T-cell (primary cell): ENCODE measurements at regions not wholly inside any gene's neighbourhood (a gene's known extent, or its start where the extent isn't known, plus 50 kb on each side); places are given as distances from the start of the nearest gene placed in this dataset.
"Not testable (repeated sequence)": the region's sequence is repeated elsewhere in the genome, so short reads cannot be mapped to it uniquely, and the experiment has no call there.

ENCODE experiments used
- ATAC-seq, 4 experiments: fragments of 200-7000 bp in 3 of 4; fragments of 150-1000 bp in 1 of 4; cut with Tn5 transposase; replicated peaks in 1 of 4; 1 replicate in 3 of 4; 2 replicates in 1 of 4; pipeline ENCODE4 v1.10.0; 2021; ENCODE audit warnings: moderate library complexity in 3 of 4, mild to moderate bottlenecking in 2 of 4, moderate number of reproducible peaks in 1 of 4
- CTCF ChIA-PET, 2 donors: fragments of 300-600 bp; sonication (Branson Sonifier 250); formaldehyde crosslinking; loops; one replicate each; lab custom pipeline; 2022; ENCODE audit warnings: antibody characterized with exemption in 2 of 2; lab: Charles Lee
- POLR2A ChIA-PET, 2 donors: fragments of 300-600 bp; sonication (Branson Sonifier 250); formaldehyde crosslinking; loops; one replicate each; lab custom pipeline; 2022; ENCODE audit warnings: antibody characterized with exemption in 2 of 2; lab: Charles Lee
- DNase-seq, 35 experiments: peaks; one replicate each; pipeline versions ENCODE4 v3.0.0 to v3.0.0-alpha.2; 2013 to 2023
- H3K27ac ChIP-seq: one replicate; pipeline ENCODE4 v1.5.1; 2013; ENCODE audit warnings: low read length
- H3K27me3 ChIP-seq, 2 experiments: replicated peaks in 1 of 2; 1 replicate in 1 of 2; 2 replicates in 1 of 2; pipeline versions ENCODE4 v1.6.1 to v1.7.0; 2013; ENCODE audit warnings: low read length in 1 of 2, mixed read lengths in 1 of 2; ENCODE audit not compliant: control insufficient read depth in 2 of 2, insufficient read depth in 2 of 2; ENCODE audit errors: extremely low read depth in 1 of 2
- H3K36me3 ChIP-seq, 2 donors: 1 replicate in 1 of 2; 2 replicates in 1 of 2; pipeline versions ENCODE4 v1.6.1 to v1.7.0; 2013; ENCODE audit warnings: low read length in 1 of 2; ENCODE audit not compliant: control insufficient read depth in 2 of 2, insufficient read depth in 1 of 2; ENCODE audit errors: extremely low read depth in 1 of 2
- H3K4me1 ChIP-seq, 2 experiments: 1 replicate in 1 of 2; 2 replicates in 1 of 2; pipeline versions ENCODE4 v1.6.1 to v1.7.0; 2013; ENCODE audit warnings: low read length in 2 of 2, mixed read lengths in 1 of 2; ENCODE audit not compliant: insufficient read depth in 2 of 2, control insufficient read depth in 1 of 2; ENCODE audit errors: extremely low read depth in 1 of 2
- H3K4me3 ChIP-seq, 2 donors: 1 replicate in 1 of 2; 2 replicates in 1 of 2; pipeline versions ENCODE4 v1.5.1 to v1.7.0; 2013; ENCODE audit warnings: mild to moderate bottlenecking in 2 of 2, low read length in 1 of 2, moderate library complexity in 1 of 2; ENCODE audit not compliant: control insufficient read depth in 1 of 2; ENCODE audit errors: extremely low read depth in 1 of 2
- H3K9me3 ChIP-seq: 2 replicates; pipeline ENCODE4 v1.7.0; 2013
- H3K27ac Mint-ChIP-seq, 2 donors: one replicate each; pipeline ENCODE4 v1.8.0; 2020 to 2021; ENCODE audit warnings: mild to moderate bottlenecking in 2 of 2, mixed read lengths in 2 of 2
- H3K27me3 Mint-ChIP-seq, 2 donors: one replicate each; pipeline ENCODE4 v1.8.0; 2021 to 2022; ENCODE audit warnings: mixed read lengths in 2 of 2
- H3K36me3 Mint-ChIP-seq: one replicate; pipeline ENCODE4 v1.8.0; 2021; ENCODE audit warnings: mixed read lengths
- H3K4me1 Mint-ChIP-seq, 3 donors: one replicate each; pipeline ENCODE4 v1.8.0; 2020 to 2022; ENCODE audit warnings: mixed read lengths in 3 of 3, mild to moderate bottlenecking in 1 of 3
- H3K4me3 Mint-ChIP-seq, 3 donors: one replicate each; pipeline ENCODE4 v1.8.0; 2020 to 2022; ENCODE audit warnings: mild to moderate bottlenecking in 3 of 3, mixed read lengths in 3 of 3, moderate library complexity in 3 of 3
- H3K9me3 Mint-ChIP-seq, 3 donors: one replicate each; pipeline ENCODE4 v1.8.0; 2020 to 2022; ENCODE audit warnings: mixed read lengths in 3 of 3
- WGBS: methylation state at CpG from one replicate; pipeline ENCODE4 v1.1.5; 2013; ENCODE audit warnings: missing lambda C conversion rate; ENCODE audit not compliant: insufficient coverage; 5-methylcytosine and 5-hydroxymethylcytosine counted together

- no peaks in the 10 kb centered on the region for H3K4me1 Mint-ChIP-seq
- CTCF ChIA-PET: no interaction called here
- H3K4me3 Mint-ChIP-seq: no peak overlapping the region
- Histone ChIP-seq H3K9me3 (no peaks in the 10 kb centered on the region), H3K4me1 (no peaks in the 10 kb centered on the region), H3K36me3 (no peaks in the 10 kb centered on the region), H3K27ac (no peak overlapping the region), H3K27me3 (peaks cover 0 to 7% of the 10 kb centered on the region in 2 experiments), H3K4me3 (no peak overlapping the region)
- no peak for ATAC-seq
- no peak for DNase-seq
- H3K9me3 Mint-ChIP-seq: no peaks in the 10 kb centered on the region
- POLR2A ChIA-PET: no interaction called here
- H3K27ac Mint-ChIP-seq: no peak overlapping the region
- H3K27me3 Mint-ChIP-seq: peaks cover 0 to 12% of the 10 kb centered on the region in 2 donors
- 67% methylated on average over 1 of the region's 2 CpGs for WGBS
- H3K36me3 Mint-ChIP-seq: no peaks in the 10 kb centered on the region
These were observed 133.4 kb downstream of the CCDC34 start for GRCh38 chr11:27229511-27230191.

DNA sequence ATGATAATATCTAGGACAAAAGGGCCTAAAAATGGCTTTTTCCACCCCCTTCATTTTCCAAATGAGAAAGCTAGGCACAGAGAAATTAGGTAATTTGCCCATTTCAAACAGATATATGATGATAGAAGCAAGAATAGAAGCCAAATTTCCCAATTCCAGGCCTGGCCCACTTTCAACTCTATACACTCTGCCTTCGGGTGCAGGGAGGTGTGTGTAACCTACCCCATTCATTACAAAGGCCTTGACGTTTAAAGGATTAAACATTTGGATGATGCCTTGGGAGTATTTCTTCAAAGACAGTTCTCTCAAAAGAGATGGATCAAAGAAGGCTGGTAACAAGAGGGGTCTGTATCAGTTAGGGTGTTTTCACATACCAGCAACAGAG, 134.1 kb downstream of the CCDC34 start:
- H3K36me3 ChIP-seq: no peaks in the 10 kb centered on the region
- no CpG with 5 or more reads among the region's 2 CpGs for WGBS
- DNase-seq (no peak), ATAC-seq (no peak)
- no peak overlapping the region for H3K4me3 ChIP-seq
- no peak overlapping the region for H3K27ac ChIP-seq
- CTCF ChIA-PET: no interaction called here
- no peaks in the 10 kb centered on the region for H3K9me3 ChIP-seq
- no peaks in the 10 kb centered on the region for H3K4me1 ChIP-seq
- POLR2A ChIA-PET: no interaction called here
- peaks cover 0 to 4% of the 10 kb centered on the region in 2 experiments for H3K27me3 ChIP-seq
- no peaks in the 10 kb centered on the region for H3K36me3 Mint-ChIP-seq
- no peak overlapping the region for H3K27ac Mint-ChIP-seq
- H3K9me3 Mint-ChIP-seq: no peaks in the 10 kb centered on the region
- no peaks in the 10 kb centered on the region for H3K4me1 Mint-ChIP-seq
- no peak overlapping the region for H3K4me3 Mint-ChIP-seq
- H3K27me3 Mint-ChIP-seq: peaks cover 0 to 12% of the 10 kb centered on the region in 2 donors

- Mint-ChIP-seq H3K27me3 (peaks cover 0 to 12% of the 10 kb centered on the region in 2 donors), H3K4me1 (no peaks in the 10 kb centered on the region), H3K36me3 (no peaks in the 10 kb centered on the region), H3K4me3 (no peak overlapping the region), H3K9me3 (no peaks in the 10 kb centered on the region), H3K27ac (no peak overlapping the region)
- Histone ChIP-seq H3K9me3 (no peaks in the 10 kb centered on the region), H3K27me3 (peaks cover 0 to under 1% of the 10 kb centered on the region in 2 experiments), H3K4me1 (no peaks in the 10 kb centered on the region), H3K4me3 (no peak overlapping the region), H3K36me3 (no peaks in the 10 kb centered on the region), H3K27ac (no peak overlapping the region)
- WGBS: no CpG with 5 or more reads among the region's 7 CpGs
- DNase-seq: no peak
- ChIA-PET POLR2A (no interaction called here), CTCF (no interaction called here)
- ATAC-seq: no peak
These were observed 134.6 kb downstream of the CCDC34 start for GRCh38 chr11:27228232-27228905.

DNA sequence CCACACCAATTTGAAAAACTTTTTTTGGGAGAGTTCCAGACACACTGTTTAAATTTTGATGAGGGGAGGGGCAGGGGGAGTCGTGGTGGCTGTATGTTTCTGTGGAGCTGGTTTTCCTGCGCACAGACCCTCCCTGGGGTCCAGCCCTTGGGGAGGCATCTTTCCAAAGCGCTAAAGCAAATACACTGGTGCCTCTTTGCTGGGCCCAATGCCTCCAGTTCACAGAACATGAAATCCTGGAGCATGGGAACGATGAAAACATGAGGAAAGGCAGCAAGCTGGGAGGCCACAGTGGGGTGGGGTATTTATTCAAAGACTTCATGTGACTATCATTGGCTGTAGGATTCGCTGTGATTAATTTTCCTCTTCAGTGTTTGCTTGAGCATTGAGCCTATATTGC, 135.3 kb downstream of the CCDC34 start:
- Mint-ChIP-seq H3K27ac (no peak overlapping the region), H3K4me3 (no peak overlapping the region), H3K9me3 (no peaks in the 10 kb centered on the region), H3K36me3 (no peaks in the 10 kb centered on the region), H3K4me1 (no peaks in the 10 kb centered on the region), H3K27me3 (peaks cover 0 to 12% of the 10 kb centered on the region in 2 donors)
- 54% methylated on average over 5 of the region's 5 CpGs for WGBS
- Histone ChIP-seq H3K4me1 (no peaks in the 10 kb centered on the region), H3K27me3 (no peaks in the 10 kb centered on the region), H3K4me3 (no peak overlapping the region), H3K9me3 (no peaks in the 10 kb centered on the region), H3K36me3 (no peaks in the 10 kb centered on the region), H3K27ac (no peak overlapping the region)
- CTCF ChIA-PET: no interaction called here
- DNase-seq: no peak
- no peak for ATAC-seq
- POLR2A ChIA-PET: no interaction called here

DNA sequence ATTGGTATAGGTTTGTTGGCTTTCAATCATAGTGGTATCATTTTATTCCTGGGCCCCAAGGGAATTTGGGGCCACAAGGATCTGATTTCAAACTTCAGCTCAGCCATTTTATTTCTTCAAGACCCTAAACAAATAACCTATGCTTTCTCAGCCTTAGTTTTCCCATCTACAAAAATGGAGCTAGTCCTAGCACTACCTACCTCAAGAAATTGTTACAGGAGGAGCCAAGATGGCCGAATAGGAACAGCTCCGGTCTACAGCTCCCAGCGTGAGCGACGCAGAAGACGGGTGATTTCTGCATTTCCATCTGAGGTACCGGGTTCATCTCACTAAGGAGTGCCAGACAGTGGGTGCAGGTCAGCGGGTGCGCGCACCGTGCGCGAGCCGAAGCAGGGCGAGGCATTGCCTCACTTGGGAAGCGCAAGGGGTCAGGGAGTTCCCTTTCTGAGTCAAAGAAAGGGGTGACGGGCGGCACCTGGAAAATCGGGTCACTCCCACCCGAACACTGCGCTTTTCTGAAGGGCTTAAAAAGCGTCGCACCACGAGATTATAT, 143.5 kb downstream of the CCDC34 start:
- WGBS: no CpG with 5 or more reads among the region's 24 CpGs
- H3K27ac ChIP-seq, H3K36me3 Mint-ChIP-seq, H3K4me3 ChIP-seq, H3K27me3 ChIP-seq, H3K27ac Mint-ChIP-seq, H3K9me3 Mint-ChIP-seq, CTCF ChIA-PET, ATAC-seq, H3K4me1 ChIP-seq, POLR2A ChIA-PET, DNase-seq, H3K9me3 ChIP-seq, H3K4me3 Mint-ChIP-seq, H3K36me3 ChIP-seq, H3K4me1 Mint-ChIP-seq: not testable (repeated sequence)
- H3K27me3 Mint-ChIP-seq: peaks cover 4 to 16% of the 10 kb centered on the region in 2 donors

DNA sequence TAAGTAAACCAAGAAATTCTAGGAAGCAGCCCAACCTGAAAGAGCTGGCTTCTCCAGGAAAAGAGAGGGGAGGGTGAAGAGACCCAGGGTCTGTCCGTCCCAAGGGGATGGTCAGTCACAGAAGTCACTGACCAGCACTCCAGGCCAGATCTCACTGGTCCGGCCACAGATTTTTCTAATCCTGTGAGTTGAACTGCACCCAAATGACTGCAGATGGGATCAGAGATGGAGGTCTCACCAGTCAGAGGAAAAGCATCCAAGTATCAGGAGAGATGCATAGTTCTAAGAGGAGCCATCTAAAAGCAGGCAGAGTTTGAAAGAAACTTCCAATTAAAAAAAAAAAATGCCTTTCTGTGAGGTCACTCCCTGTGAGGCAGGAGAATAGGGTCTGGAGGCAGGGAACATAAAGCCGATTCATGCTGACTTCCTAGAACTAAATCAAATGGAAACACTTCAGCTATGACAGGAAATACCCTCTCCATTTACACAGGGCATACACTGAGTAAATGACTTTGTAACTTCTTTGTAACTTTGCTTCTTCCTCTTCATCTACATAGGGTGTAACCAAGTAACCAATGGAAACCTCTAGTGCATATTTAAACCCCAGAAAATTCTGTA, 144.5 kb downstream of the CCDC34 start:
- H3K4me1 ChIP-seq: no peaks in the 10 kb centered on the region

More for the DNA sequence above, 144.5 kb downstream of the CCDC34 start:
- POLR2A ChIA-PET: no interaction called here
- Histone ChIP-seq H3K27ac (no peak overlapping the region), H3K4me3 (no peak overlapping the region), H3K36me3 (no peaks in the 10 kb centered on the region), H3K9me3 (no peaks in the 10 kb centered on the region), H3K27me3 (peaks cover 0 to 6% of the 10 kb centered on the region in 2 experiments)
- no peaks in the 10 kb centered on the region for H3K9me3 Mint-ChIP-seq
- no peak for ATAC-seq
- WGBS: 60% methylated on average over 3 of the region's 3 CpGs
- DNase-seq: no peak
- no peak overlapping the region for H3K27ac Mint-ChIP-seq
- no peak overlapping the region for H3K4me3 Mint-ChIP-seq
- CTCF ChIA-PET: no interaction called here
- H3K4me1 Mint-ChIP-seq: no peaks in the 10 kb centered on the region
- peaks cover 4 to 17% of the 10 kb centered on the region in 2 donors for H3K27me3 Mint-ChIP-seq
- no peaks in the 10 kb centered on the region for H3K36me3 Mint-ChIP-seq
